GM12878 (cell line): ENCODE measurements at regions not wholly inside any gene's neighbourhood (a gene's known extent, or its start where the extent isn't known, plus 50 kb on each side); places are given as distances from the start of the nearest gene placed in this dataset.

Experiments
- ATAC-seq: fragments of 200-7000 bp; cut with Tn5 transposase; 3 replicates; pipeline ENCODE4 v1.9.1; 2020; ENCODE audit warnings: mild to moderate bottlenecking, moderate library complexity
- BruUV-seq: library from RNA; stranded (reverse); fragments of 400-500 nt; replicated peaks from 2 replicates; lab custom pipeline; 2021; lab: Mats Ljungman, UMichigan
- CTCF ChIA-PET: fragments of 300-600 bp; sonication (Branson Sonifier 250); formaldehyde crosslinking; extraction: SDS; loops from one replicate; lab custom pipeline; 2021; ENCODE audit warnings: inconsistent platforms; lab: Yijun Ruan, JAX
- POLR2A ChIA-PET: fragments of 350-600 bp; formaldehyde crosslinking; extraction: SDS; loops from one replicate; lab custom pipeline; 2021; ENCODE audit warnings: inconsistent platforms; lab: Charles Lee
- RAD21 ChIA-PET: fragments of 300-600 bp; sonication (Branson Sonifier 250); formaldehyde crosslinking; loops from one replicate; lab custom pipeline; 2023; ENCODE audit warnings: antibody characterized with exemption; ENCODE audit not compliant: unreplicated experiment; lab: Charles Lee
- SMC1A ChIA-PET: fragments of 300-600 bp; sonication (Branson Sonifier 250); formaldehyde crosslinking; loops from one replicate; lab custom pipeline; 2023; ENCODE audit not compliant: unreplicated experiment, uncharacterized antibody; lab: Charles Lee
- DNase-seq: peaks from one replicate; pipeline ENCODE4 v3.0.0-alpha.2; 2011; ENCODE audit warnings: low read depth, low spot score
- FAIRE-seq: peaks from 3 replicates; lab custom pipeline; 2011; peaks lifted over from hg19 to GRCh38; lab: Jason Lieb, UNC
- H2AFZ ChIP-seq: 2 replicates; pipeline ENCODE4 v1.6.0; 2011; ENCODE audit warnings: low read depth, low read length, control low read depth; ENCODE audit not compliant: control insufficient read depth
- H3K27ac ChIP-seq: 2 replicates; pipeline ENCODE4 v1.5.1; 2011; ENCODE audit warnings: control low read depth; ENCODE audit not compliant: control insufficient read depth, insufficient read depth
- H3K27me3 ChIP-seq, 2 experiments: replicated peaks in 1 of 2; 2 replicates each; pipeline versions ENCODE4 v1.6.0 to v1.6.1; 2011; ENCODE audit warnings: low read length in 1 of 2; ENCODE audit not compliant: control insufficient read depth in 2 of 2, insufficient read depth in 2 of 2
- H3K36me3 ChIP-seq, 2 experiments: 2 replicates each; pipeline ENCODE4 v1.5.1; 2011; ENCODE audit warnings: low read length in 1 of 2; ENCODE audit not compliant: control insufficient read depth in 2 of 2, insufficient read depth in 2 of 2
- H3K4me1 ChIP-seq: 2 replicates; pipeline ENCODE4 v1.6.1; 2011; ENCODE audit warnings: mild to moderate bottlenecking, low read length, moderate library complexity, mixed read lengths; ENCODE audit not compliant: control insufficient read depth, insufficient read depth
- H3K4me2 ChIP-seq: 2 replicates; pipeline ENCODE4 v1.6.0; 2011; ENCODE audit warnings: control low read depth; ENCODE audit not compliant: control insufficient read depth, insufficient read depth
- H3K4me3 ChIP-seq: fragments of 200-600 bp; sonication (generic); 2 replicates; pipeline ENCODE4 v1.5.1; 2016
- H3K79me2 ChIP-seq: 2 replicates; pipeline ENCODE4 v1.6.0; 2011; ENCODE audit warnings: low read length; ENCODE audit not compliant: control insufficient read depth, insufficient read depth
- H3K9ac ChIP-seq: 2 replicates; pipeline ENCODE4 v1.8.0; 2011; ENCODE audit warnings: low read length, control low read depth, mixed read lengths; ENCODE audit not compliant: control insufficient read depth, insufficient read depth
- H3K9me3 ChIP-seq: replicated peaks from 3 replicates; pipeline ENCODE4 v1.5.1; 2011; ENCODE audit warnings: mild to moderate bottlenecking, low read length; ENCODE audit not compliant: control insufficient read depth, insufficient read depth
- H4K20me1 ChIP-seq: 2 replicates; pipeline ENCODE4 v1.6.0; 2011; ENCODE audit not compliant: control insufficient read depth, insufficient read depth
- ASH2L ChIP-seq: fragments of 300-600, 200-600 bp; sonication (generic); IDR thresholded peaks from 2 replicates; pipeline ENCODE4 v1.6.1; 2017; ENCODE audit warnings: low read depth, mild to moderate bottlenecking, borderline replicate concordance
- ATF2 ChIP-seq: IDR thresholded peaks from 2 replicates; pipeline ENCODE4 v1.6.1; 2012; ENCODE audit warnings: low read length, inconsistent platforms
- ATF3 ChIP-seq: IDR thresholded peaks from 2 replicates; pipeline ENCODE4 v1.6.1; 2011; ENCODE audit warnings: low read depth, mild to moderate bottlenecking, low read length, moderate library complexity, borderline replicate concordance; ENCODE audit errors: extremely low read depth
- BHLHE40 ChIP-seq, 2 experiments: fragments of 450-650 bp in 1 of 2; IDR thresholded peaks; 2 replicates each; pipeline ENCODE4 v1.6.1; 2011 to 2017; ENCODE audit warnings: low read depth in 2 of 2, borderline replicate concordance in 1 of 2, improper control_type of control experiment in 1 of 2, low read length in 1 of 2, mild to moderate bottlenecking in 1 of 2
- CTCF ChIP-seq, 3 experiments: IDR thresholded peaks in 2 of 3; conservative IDR thresholded peaks in 1 of 3; 2 replicates each; pipeline ENCODE4 v1.5.1; 2011; ENCODE audit warnings: low read depth in 3 of 3, low read length in 3 of 3, mild to moderate bottlenecking in 3 of 3, control low read depth in 2 of 3, moderate library complexity in 2 of 3, inconsistent platforms in 1 of 3, mixed read lengths in 1 of 3; ENCODE audit not compliant: control insufficient read depth in 2 of 3, insufficient read depth in 1 of 3; ENCODE audit errors: extremely low read depth in 1 of 3
- ESRRA ChIP-seq: IDR thresholded peaks from 2 replicates; pipeline ENCODE4 v1.6.1; 2012; ENCODE audit warnings: mild to moderate bottlenecking, low read length, improper control_type of control experiment
- EZH2 ChIP-seq: IDR thresholded peaks from 2 replicates; pipeline ENCODE4 v1.6.1; 2012; ENCODE audit warnings: low read depth, mild to moderate bottlenecking, control low read depth, inconsistent platforms, low read length, borderline replicate concordance; ENCODE audit not compliant: control insufficient read depth
- FOXM1 ChIP-seq: IDR thresholded peaks from 2 replicates; pipeline ENCODE4 v1.6.1; 2012; ENCODE audit warnings: low read depth, mild to moderate bottlenecking, inconsistent platforms, low read length, moderate library complexity
- KAT2A ChIP-seq: conservative IDR thresholded peaks from 2 replicates; pipeline ENCODE4 v1.6.1; 2011; ENCODE audit warnings: low read depth, low read length; ENCODE audit not compliant: control insufficient read depth
- KLF5 ChIP-seq: fragments of 450-650 bp; IDR thresholded peaks from 2 replicates; pipeline ENCODE4 v1.6.1; 2014; ENCODE audit warnings: mild to moderate bottlenecking; ENCODE audit not compliant: partially characterized antibody
- LARP7 ChIP-seq: fragments of 450-650 bp; IDR thresholded peaks from 2 replicates; pipeline ENCODE4 v1.6.1; 2017; ENCODE audit warnings: mild to moderate bottlenecking
- MYC ChIP-seq: IDR thresholded peaks from 2 replicates; pipeline ENCODE4 v1.6.1; 2011; ENCODE audit warnings: mild to moderate bottlenecking, low read length, moderate library complexity, inconsistent platforms; ENCODE audit not compliant: insufficient read depth, insufficient replicate concordance, insufficient read length, severe bottlenecking
- NFYA ChIP-seq: IDR thresholded peaks from 2 replicates; pipeline ENCODE4 v1.6.1; 2011; ENCODE audit warnings: low read depth, mild to moderate bottlenecking, low read length, improper control_type of control experiment, borderline replicate concordance
- RUNX3 ChIP-seq: IDR thresholded peaks from 2 replicates; pipeline ENCODE4 v1.6.1; 2012; ENCODE audit warnings: low read length, inconsistent platforms
- TCF3 ChIP-seq: IDR thresholded peaks from 2 replicates; pipeline ENCODE4 v1.6.1; 2012; ENCODE audit warnings: low read depth, mild to moderate bottlenecking, low read length, borderline replicate concordance; ENCODE audit not compliant: insufficient read depth
- ZNF217 ChIP-seq: fragments of 450-650 bp; IDR thresholded peaks from 2 replicates; pipeline ENCODE4 v1.6.1; 2017; ENCODE audit warnings: antibody characterized with exemption, mild to moderate bottlenecking
- WGBS: methylation state at CpG from one replicate; pipeline ENCODE4 v1.1.6; 2016; ENCODE audit warnings: low lambda C conversion rate; ENCODE audit not compliant: insufficient replicate concordance, insufficient coverage; ENCODE audit errors: missing lambda C conversion rate; 5-methylcytosine and 5-hydroxymethylcytosine counted together
- in situ Hi-C: fragments of 300-500 bp; cut with MboI; formaldehyde crosslinking; loops from 9 replicates; pipeline ENCODE4 v1.14.3; 2018; ENCODE audit warnings: mixed read lengths
- intact Hi-C: fragments of 100-400 bp; cut with micrococcal nuclease; formaldehyde crosslinking; loops from one replicate; pipeline ENCODE4 v1.14.2; 2022; ENCODE audit not compliant: unreplicated experiment

DNA sequence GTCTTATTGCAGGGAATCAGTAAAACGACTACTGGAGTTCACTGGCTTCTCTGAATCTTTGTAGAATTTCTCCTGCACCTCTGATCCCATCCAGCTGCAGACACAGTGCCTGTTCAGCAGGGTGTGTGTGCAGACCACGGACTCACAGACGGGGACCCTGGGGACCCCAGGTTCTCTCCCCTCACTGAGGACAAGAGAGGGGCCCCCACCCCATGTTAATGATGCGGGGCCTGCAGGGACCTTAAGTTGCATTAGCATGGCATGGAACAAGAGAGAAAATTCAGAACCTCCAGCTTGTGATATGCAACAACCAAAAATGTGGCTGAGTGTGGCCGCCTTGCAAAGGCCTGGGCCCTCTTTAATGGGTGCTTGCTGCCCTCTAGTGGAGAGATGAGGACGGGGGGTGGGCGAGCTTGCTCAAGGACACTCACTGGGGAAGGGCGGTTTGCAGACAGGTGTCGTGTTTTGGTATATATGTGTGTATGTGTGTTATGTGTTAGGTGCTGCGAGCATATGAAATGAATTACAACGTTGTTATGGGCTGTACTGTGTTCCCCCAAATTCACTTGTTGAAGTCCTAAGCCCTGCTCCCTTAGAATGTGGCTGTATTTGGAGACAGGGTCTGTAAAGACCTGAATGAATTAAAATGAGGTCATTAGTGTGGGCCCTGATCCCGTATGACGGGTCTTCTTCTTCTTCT, 84.4 kb upstream of the SEPTIN5 start (continued):
- TF ChIP-seq CTCF (IDR thresholded peaks at IDR 0.05 in 2 of 3, conservative IDR thresholded peaks at IDR 0.05 in 1 of 3; ENCODE audit: control insufficient read depth in 2 of 3, extremely low read depth in 1 of 3, insufficient read depth in 1 of 3, low read depth in 3 of 3, low read length in 3 of 3) (peak; percentile 89 to 98 (median 92)), ZNF217 (no peak), RUNX3 (peak; percentile 52), FOXM1 (no peak)

DNA sequence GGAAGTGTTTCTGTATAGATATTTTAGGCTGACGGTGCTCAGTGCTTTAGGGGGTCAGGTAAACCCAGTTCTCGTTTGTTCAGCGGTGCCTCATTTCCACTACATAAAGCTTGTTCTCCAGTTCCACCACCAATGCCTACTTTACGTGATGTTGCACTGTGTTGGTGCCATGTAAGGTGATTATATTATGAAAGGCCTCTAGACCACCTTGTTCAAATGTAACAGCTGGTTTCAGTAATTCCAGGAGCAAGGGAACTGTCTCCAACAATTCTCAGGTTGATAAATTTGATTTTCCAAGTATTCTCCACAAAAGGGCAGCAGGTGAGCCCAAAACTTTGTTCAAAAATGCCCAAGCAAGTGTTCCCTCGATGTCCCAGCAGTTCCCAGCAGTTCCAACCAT, 83.7 kb upstream of the SEPTIN5 start:
- Histone ChIP-seq H3K9ac (no peak overlapping the region), H3K27ac (no peak overlapping the region), H3K4me2 (no peak overlapping the region), H3K4me1 (no peaks in the 10 kb centered on the region), H3K27me3 (0 out of 4 replicates have a peak, but pooled peaks cover 0 to 2% of the 10 kb centered on the region in 2 experiments), H3K79me2 (no peaks in the 10 kb centered on the region), H4K20me1 (no peaks in the 10 kb centered on the region), H3K9me3 (no peaks in the 10 kb centered on the region), H3K4me3 (no peak overlapping the region), H2AFZ (no peak overlapping the region), H3K36me3 (no peaks in the 10 kb centered on the region)
- ChIA-PET SMC1A (interaction anchor here (1.0 to 1.6 kb wide), 8 partner anchors 11 to 339 kb away, joined by 3 to 9 read pairs (median 4); partner anchors contain the start of gene CLTCL1), CTCF (interaction anchor here (0.5 to 4.3 kb wide), 28 partner anchors 9 to 519 kb away, joined by 3 to 35 read pairs (median 4); partner anchors contain the start of genes ESS2 and UFD1), RAD21 (interaction anchor here (0.7 to 1.8 kb wide), 14 partner anchors 11 to 677 kb away, joined by 3 to 17 read pairs (median 4); partner anchors contain the start of genes CDC45, ESS2 and UFD1), POLR2A (no interaction called here)
- TF ChIP-seq EZH2 (no peak), ESRRA (no peak), ATF3 (no peak), TCF3 (no peak), BHLHE40 (IDR thresholded peaks at IDR 0.05; ENCODE audit: borderline replicate concordance in 1 of 2, low read depth in 2 of 2, low read length in 1 of 2) (no peak), NFYA (no peak), LARP7 (no peak), KAT2A (no peak), ASH2L (no peak), KLF5 (no peak), ATF2 (no peak), MYC (no peak), FOXM1 (no peak)
- ATAC-seq (no peak), FAIRE-seq (no peak), DNase-seq (no peak)
- no TSS peak for BruUV-seq
- in situ Hi-C loops (no loop called here), intact Hi-C loops (loop anchor here (1.0 to 10.0 kb wide), 6 partner anchors 136 to 486 kb away; partner anchors contain the start of genes CDC45, ESS2, SLC25A1 and UFD1)
- WGBS: 28% methylated on average over 5 of the region's 5 CpGs
